PC-3 (cell line): ENCODE measurements at regions not wholly inside any gene's neighbourhood (a gene's known extent, or its start where the extent isn't known, plus 50 kb on each side); places are given as distances from the start of the nearest gene placed in this dataset.

Source experiments
- ATAC-seq: fragments of 200-7000 bp; cut with Tn5 transposase; 2 replicates; pipeline ENCODE4 v1.9.1; 2020; ENCODE audit warnings: mild to moderate bottlenecking, moderate library complexity
- BruUV-seq: library from RNA; stranded (reverse); fragments of 400-500 nt; replicated peaks from 2 replicates; lab custom pipeline; 2021; lab: Mats Ljungman, UMichigan
- CTCF ChIA-PET: fragments of 300-600 bp; sonication (Branson Sonifier 250); formaldehyde crosslinking; loops from one replicate; lab custom pipeline; 2022; ENCODE audit warnings: antibody characterized with exemption; lab: Charles Lee
- POLR2A ChIA-PET: fragments of 300-600 bp; sonication (Branson Sonifier 250); formaldehyde crosslinking; loops from one replicate; lab custom pipeline; 2022; ENCODE audit warnings: antibody characterized with exemption; ENCODE audit not compliant: unreplicated experiment; lab: Charles Lee
- DNase-seq: peaks from one replicate; pipeline ENCODE4 v3.0.0-alpha.2; 2015
- H2AFZ ChIP-seq: fragments of 300-600 bp; sonication (generic); 2 replicates; pipeline ENCODE4 v1.6.0; 2016; ENCODE audit warnings: antibody characterized with exemption, low read length
- H3F3A ChIP-seq: fragments of 300-600 bp; sonication (generic); one replicate; pipeline ENCODE4 v1.6.0; 2017; ENCODE audit warnings: antibody characterized with exemption, low read length, control low read depth, mild to moderate bottlenecking; ENCODE audit not compliant: unreplicated experiment
- H3K27ac ChIP-seq: fragments of 300-600 bp; sonication (generic); 2 replicates; pipeline ENCODE4 v1.5.1; 2016; ENCODE audit warnings: mild to moderate bottlenecking, low read length
- H3K27me3 ChIP-seq: fragments of 300-600 bp; sonication (generic); 2 replicates; pipeline ENCODE4 v1.6.1; 2016; ENCODE audit warnings: low read length, mixed read lengths
- H3K36me3 ChIP-seq: fragments of 300-600 bp; sonication (generic); 2 replicates; pipeline ENCODE4 v1.6.1; 2016; ENCODE audit warnings: low read depth, mixed run types, low read length, mixed read lengths
- H3K4me1 ChIP-seq: fragments of 300-600 bp; sonication (generic); 2 replicates; pipeline ENCODE4 v1.5.1; 2016; ENCODE audit warnings: low read length; ENCODE audit not compliant: insufficient read depth
- H3K4me2 ChIP-seq: fragments of 300-600 bp; sonication (generic); 2 replicates; pipeline ENCODE4 v1.6.0; 2016; ENCODE audit warnings: low read length
- H3K4me3 ChIP-seq: fragments of 300-600 bp; sonication (generic); 2 replicates; pipeline ENCODE4 v1.5.1; 2016; ENCODE audit warnings: mild to moderate bottlenecking, low read length, mixed read lengths
- H3K79me2 ChIP-seq: fragments of 300-600 bp; sonication (generic); 2 replicates; pipeline ENCODE4 v1.6.1; 2017; ENCODE audit warnings: low read length, mixed read lengths
- H3K9ac ChIP-seq: fragments of 300-600 bp; sonication (generic); 2 replicates; pipeline ENCODE4 v1.6.0; 2016; ENCODE audit warnings: mild to moderate bottlenecking, low read length
- H3K9me2 ChIP-seq: fragments of 300-600 bp; sonication (generic); replicated peaks from 2 replicates; pipeline ENCODE4 v1.6.1; 2016; ENCODE audit warnings: mixed run types, low read length, mixed read lengths
- H3K9me3 ChIP-seq: fragments of 300-600 bp; sonication (generic); 2 replicates; pipeline ENCODE4 v1.6.1; 2016; ENCODE audit warnings: low read length, mixed read lengths
- H4K20me1 ChIP-seq: fragments of 300-600 bp; sonication (generic); 2 replicates; pipeline ENCODE4 v1.6.1; 2016; ENCODE audit warnings: low read length, mixed read lengths
- CTCF ChIP-seq: fragments of 300-600 bp; sonication (generic); conservative IDR thresholded peaks from 2 replicates; pipeline ENCODE4 v1.5.1; 2017; ENCODE audit warnings: antibody characterized with exemption, low read depth, mild to moderate bottlenecking, low read length
- EZH2 ChIP-seq: fragments of 300-600 bp; sonication (generic); IDR thresholded peaks from one replicate; pipeline ENCODE4 v1.6.1; 2017; ENCODE audit warnings: antibody characterized with exemption, mild to moderate bottlenecking, low read length; ENCODE audit not compliant: unreplicated experiment
- EZH2phosphoT487 ChIP-seq: fragments of 300-600 bp; sonication (generic); IDR thresholded peaks from 2 replicates; pipeline ENCODE4 v1.6.1; 2018; ENCODE audit warnings: mild to moderate bottlenecking, antibody characterized with exemption, low read length, borderline replicate concordance
- intact Hi-C: fragments of 100-400 bp; cut with micrococcal nuclease; formaldehyde crosslinking; loops from 2 replicates; pipeline ENCODE4 v1.9.0; 2023

- DNase-seq (no peak), ATAC-seq (no peak)
- no peak overlapping the region for H3K4me2 ChIP-seq
- H3F3A ChIP-seq, result no peaks in the 10 kb centered on the region
- peaks cover 20% of the 10 kb centered on the region for H3K4me1 ChIP-seq
- H3K36me3 ChIP-seq, result no peaks in the 10 kb centered on the region
- no peak for TF ChIP-seq EZH2phosphoT487
- no peak for TF ChIP-seq EZH2
- TF ChIP-seq CTCF, result no peak
- no peaks in the 10 kb centered on the region for H3K27me3 ChIP-seq
- H3K79me2 ChIP-seq, result no peaks in the 10 kb centered on the region
- no peaks in the 10 kb centered on the region for H3K9me3 ChIP-seq
- intact Hi-C loops, result no loop called here
- no peak overlapping the region for H3K9ac ChIP-seq
- BruUV-seq, result no TSS peak
- H3K27ac ChIP-seq, result no peak overlapping the region
- H3K4me3 ChIP-seq, result no peak overlapping the region
- H2AFZ ChIP-seq, result no peak overlapping the region
- CTCF ChIA-PET, result no interaction called here
- POLR2A ChIA-PET, result no interaction called here
- no peaks in the 10 kb centered on the region for H3K9me2 ChIP-seq
- H4K20me1 ChIP-seq, result no peaks in the 10 kb centered on the region
Measured at GRCh38 chr2:211127501-211127900, 571.1 kb downstream of the CPS1 start.

- peak; percentile 54 for DNase-seq
- no peaks in the 10 kb centered on the region for H3F3A ChIP-seq
- intact Hi-C loops, result no loop called here
- ATAC-seq, result no peak
- no TSS peak for BruUV-seq
- H3K4me1 ChIP-seq, result peaks cover 28% of the 10 kb centered on the region
- ChIA-PET POLR2A (no interaction called here), CTCF (no interaction called here)
- no peak overlapping the region for H3K4me2 ChIP-seq
- H3K9me2 ChIP-seq, result no peaks in the 10 kb centered on the region
- no peaks in the 10 kb centered on the region for H3K79me2 ChIP-seq
- no peak for TF ChIP-seq EZH2
- no peak for TF ChIP-seq CTCF
- no peak for TF ChIP-seq EZH2phosphoT487
- no peaks in the 10 kb centered on the region for H3K9me3 ChIP-seq
- no peak overlapping the region for H3K9ac ChIP-seq
- no peak overlapping the region for H3K27ac ChIP-seq
- no peaks in the 10 kb centered on the region for H3K27me3 ChIP-seq
- H3K4me3 ChIP-seq, result no peak overlapping the region
- no peaks in the 10 kb centered on the region for H4K20me1 ChIP-seq
- H2AFZ ChIP-seq, result no peak overlapping the region
- H3K36me3 ChIP-seq, result no peaks in the 10 kb centered on the region
Measured at GRCh38 chr2:211128287-211128686, 571.9 kb downstream of the CPS1 start.

GRCh38 chr2:211129798-211130197 lies 573.4 kb downstream of the CPS1 start:
- Histone ChIP-seq H3K4me3 (no peak overlapping the region), H3F3A (no peaks in the 10 kb centered on the region), H3K9ac (no peak overlapping the region), H4K20me1 (no peaks in the 10 kb centered on the region), H3K9me3 (no peaks in the 10 kb centered on the region), H3K36me3 (no peaks in the 10 kb centered on the region), H3K79me2 (no peaks in the 10 kb centered on the region), H3K27ac (no peak overlapping the region), H3K4me2 (no peak overlapping the region), H3K9me2 (no peaks in the 10 kb centered on the region), H3K27me3 (no peaks in the 10 kb centered on the region), H2AFZ (peak overlapping the region; percentile 38; the same call in 1 of the 2 replicates), H3K4me1 (peaks cover 35% of the 10 kb centered on the region)
- no TSS peak for BruUV-seq
- intact Hi-C loops, result no loop called here
- ATAC-seq (no peak), DNase-seq (no peak)
- no peak for TF ChIP-seq EZH2phosphoT487
- TF ChIP-seq EZH2, result no peak
- no peak for TF ChIP-seq CTCF
- ChIA-PET CTCF (no interaction called here), POLR2A (no interaction called here)
